Keratinocyte (primary cell): ENCODE measurements at regions not wholly inside any gene's neighbourhood (a gene's known extent, or its start where the extent isn't known, plus 50 kb on each side); places are given as distances from the start of the nearest gene placed in this dataset.

ENCODE experiments used
- DNase-seq: peaks from one replicate; pipeline ENCODE4 v3.0.0-alpha.2; 2011; ENCODE audit warnings: low read depth, missing footprints, low spot score
- FAIRE-seq: peaks from 2 replicates; lab custom pipeline; 2011; peaks lifted over from hg19 to GRCh38; lab: Jason Lieb, UNC
- H2AFZ ChIP-seq: 2 replicates; pipeline ENCODE4 v1.6.0; 2012; ENCODE audit warnings: low read length, control low read depth, inconsistent platforms; ENCODE audit not compliant: control insufficient read depth
- H3K27ac ChIP-seq: 2 replicates; pipeline ENCODE4 v1.5.1; 2011; ENCODE audit warnings: low read length; ENCODE audit not compliant: control insufficient read depth, insufficient read depth
- H3K27me3 ChIP-seq: 3 replicates; pipeline ENCODE4 v1.6.0; 2011; ENCODE audit warnings: low read length; ENCODE audit not compliant: control insufficient read depth, insufficient read depth; ENCODE audit errors: extremely low read depth
- H3K36me3 ChIP-seq, 2 experiments: 2 replicates in 1 of 2; 3 replicates in 1 of 2; pipeline ENCODE4 v1.5.1; 2011; ENCODE audit warnings: low read length in 2 of 2, mild to moderate bottlenecking in 1 of 2; ENCODE audit not compliant: control insufficient read depth in 2 of 2, insufficient read depth in 2 of 2; ENCODE audit errors: extremely low read depth in 1 of 2
- H3K4me1 ChIP-seq: 3 replicates; pipeline ENCODE4 v1.5.1; 2011; ENCODE audit warnings: low read length; ENCODE audit not compliant: control insufficient read depth, insufficient read depth; ENCODE audit errors: extremely low read depth
- H3K4me2 ChIP-seq: 3 replicates; pipeline ENCODE4 v1.6.0; 2011; ENCODE audit warnings: low read depth, low read length; ENCODE audit not compliant: control insufficient read depth, insufficient read depth; ENCODE audit errors: extremely low read depth
- H3K4me3 ChIP-seq, 3 experiments: fragments of 200-600 bp in 1 of 3; sonication (generic) in 1 of 3; 2 replicates in 2 of 3; 3 replicates in 1 of 3; pipeline ENCODE4 v1.5.1; 2011 to 2016; ENCODE audit warnings: low read length in 3 of 3, mild to moderate bottlenecking in 3 of 3, control low read depth in 2 of 3, inconsistent platforms in 1 of 3, low read depth in 1 of 3, mixed read lengths in 1 of 3, mixed run types in 1 of 3, moderate library complexity in 1 of 3; ENCODE audit not compliant: control insufficient read depth in 2 of 3, insufficient read depth in 2 of 3; ENCODE audit errors: extremely low read depth in 1 of 3
- H3K79me2 ChIP-seq: 2 replicates; pipeline ENCODE4 v1.6.0; 2012; ENCODE audit warnings: low read length; ENCODE audit not compliant: control insufficient read depth, insufficient read depth
- H3K9ac ChIP-seq: 3 replicates; pipeline ENCODE4 v1.6.0; 2011; ENCODE audit warnings: low read length; ENCODE audit not compliant: control insufficient read depth, insufficient read depth; ENCODE audit errors: extremely low read depth
- H3K9me1 ChIP-seq: 3 replicates; pipeline ENCODE4 v1.6.0; 2011; ENCODE audit warnings: low read length; ENCODE audit not compliant: control insufficient read depth, insufficient read depth; ENCODE audit errors: extremely low read depth
- H3K9me3 ChIP-seq: 2 replicates; pipeline ENCODE4 v1.5.1; 2012; ENCODE audit warnings: low read depth, low read length; ENCODE audit not compliant: control insufficient read depth
- H4K20me1 ChIP-seq: 3 replicates; pipeline ENCODE4 v1.6.0; 2011; ENCODE audit warnings: low read length; ENCODE audit not compliant: control insufficient read depth, insufficient read depth; ENCODE audit errors: extremely low read depth
- CTCF ChIP-seq, 3 experiments: IDR thresholded peaks in 1 of 3; conservative IDR thresholded peaks in 1 of 3; optimal IDR thresholded peaks in 1 of 3; 2 replicates in 2 of 3; 3 replicates in 1 of 3; pipeline versions ENCODE3 to v1.5.1; 2011; ENCODE audit warnings: low read length in 3 of 3, mild to moderate bottlenecking in 3 of 3, moderate library complexity in 2 of 3, control low read depth in 1 of 3, inconsistent platforms in 1 of 3; ENCODE audit not compliant: insufficient read depth in 2 of 3; ENCODE audit errors: extremely low read depth in 1 of 3
- EZH2 ChIP-seq: IDR thresholded peaks from one replicate; pipeline ENCODE4 v1.6.1; 2012; ENCODE audit warnings: inconsistent platforms, mild to moderate bottlenecking, low read length, moderate library complexity
- dilution Hi-C: fragments of 300-500 bp; cut with MboI; formaldehyde crosslinking; loops from one replicate; pipeline ENCODE4 v1.7.0; 2020; ENCODE audit warnings: low sequenced_read_pairs; ENCODE audit not compliant: extremely low pct_ligation_motif_present

DNA sequence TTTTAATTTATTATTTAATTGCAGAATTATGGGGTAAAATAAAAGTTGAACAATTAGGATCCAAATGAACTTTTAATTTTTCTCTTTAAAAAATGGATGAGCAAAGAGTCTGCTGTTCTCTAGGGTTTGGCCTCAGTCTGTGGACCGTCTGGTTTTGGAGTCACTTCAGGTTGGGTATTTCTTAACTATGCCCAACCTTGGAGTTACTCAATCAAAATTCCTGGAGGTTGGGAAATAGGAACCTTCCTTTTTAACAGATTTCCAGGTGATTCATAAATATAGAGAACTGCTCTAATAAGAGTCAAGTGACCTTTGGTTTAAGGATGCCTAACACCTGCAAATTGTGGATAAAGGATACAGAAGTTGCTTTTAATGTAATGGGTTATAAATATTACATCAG is 241.5 kb upstream of the GCFC2 start:
- H2AFZ ChIP-seq: no peak overlapping the region
- no peaks in the 10 kb centered on the region for H3K4me1 ChIP-seq
- dilution Hi-C loops: no loop called here
- H4K20me1 ChIP-seq: no peaks in the 10 kb centered on the region
- H3K9me1 ChIP-seq: no peaks in the 10 kb centered on the region
- no peak overlapping the region for H3K9ac ChIP-seq
- H3K27me3 ChIP-seq: no peaks in the 10 kb centered on the region
- H3K27ac ChIP-seq: no peak overlapping the region
- H3K4me3 ChIP-seq: no peak overlapping the region
- FAIRE-seq (no peak), DNase-seq (no peak)
- no peaks in the 10 kb centered on the region for H3K79me2 ChIP-seq
- no peak overlapping the region for H3K4me2 ChIP-seq
- TF ChIP-seq CTCF (optimal IDR thresholded peaks at IDR 0.05 in 1 of 3, IDR thresholded peaks at IDR 0.05 in 1 of 3, conservative IDR thresholded peaks at IDR 0.05 in 1 of 3; ENCODE audit: extremely low read depth in 1 of 3, insufficient read depth in 2 of 3, low read length in 3 of 3) (no peak), EZH2 (no peak)
- H3K36me3 ChIP-seq: no peaks in the 10 kb centered on the region
- H3K9me3 ChIP-seq: no peaks in the 10 kb centered on the region

DNA sequence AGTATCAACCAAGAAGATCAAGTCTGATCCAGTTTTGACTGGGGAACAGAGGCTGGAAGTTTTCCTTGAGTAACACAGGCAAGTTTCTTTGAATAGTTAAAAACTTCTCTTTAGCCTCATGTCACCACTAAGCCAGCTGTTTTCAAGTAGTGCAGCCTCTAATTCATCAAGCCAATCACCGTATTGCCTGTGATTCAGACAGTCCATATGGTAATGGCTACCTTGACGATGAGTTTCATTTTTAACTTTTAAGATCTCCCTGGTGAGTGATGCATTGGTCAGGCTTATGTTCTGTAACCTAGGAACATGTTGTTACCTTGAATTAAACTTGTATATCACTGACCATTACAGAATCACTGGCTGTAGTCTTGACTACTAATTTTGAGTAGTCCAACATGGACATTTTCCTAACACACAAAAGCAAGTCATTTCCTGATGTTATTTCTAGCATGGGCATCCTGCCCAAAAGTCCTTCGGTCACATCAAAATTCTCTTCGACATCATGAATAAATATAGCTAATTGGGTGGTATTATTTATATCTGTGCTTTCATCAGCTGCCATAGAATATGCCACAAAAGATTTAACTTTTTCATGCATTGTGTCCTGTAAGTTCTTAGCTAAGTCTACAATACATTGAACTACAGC is 238.8 kb upstream of the GCFC2 start:
- TF ChIP-seq EZH2: no peak
- no peak for TF ChIP-seq CTCF (optimal IDR thresholded peaks at IDR 0.05 in 1 of 3, IDR thresholded peaks at IDR 0.05 in 1 of 3, conservative IDR thresholded peaks at IDR 0.05 in 1 of 3; ENCODE audit: extremely low read depth in 1 of 3, insufficient read depth in 2 of 3, low read length in 3 of 3)
- dilution Hi-C loops: no loop called here
- FAIRE-seq: no peak

More for the DNA sequence above, 238.8 kb upstream of the GCFC2 start:
- no peak for DNase-seq
- no peaks in the 10 kb centered on the region for H3K27me3 ChIP-seq
- H3K27ac ChIP-seq: no peak overlapping the region
- no peak overlapping the region for H3K4me3 ChIP-seq
- no peak overlapping the region for H2AFZ ChIP-seq
- no peaks in the 10 kb centered on the region for H3K79me2 ChIP-seq
- H3K9me3 ChIP-seq: no peaks in the 10 kb centered on the region
- no peaks in the 10 kb centered on the region for H3K9me1 ChIP-seq
- no peak overlapping the region for H3K4me2 ChIP-seq
- no peaks in the 10 kb centered on the region for H4K20me1 ChIP-seq
- no peak overlapping the region for H3K9ac ChIP-seq
- no peaks in the 10 kb centered on the region for H3K4me1 ChIP-seq
- H3K36me3 ChIP-seq: no peaks in the 10 kb centered on the region
